OCI-LY7 (cell line): ENCODE measurements at regions not wholly inside any gene's neighbourhood (a gene's known extent, or its start where the extent isn't known, plus 50 kb on each side); places are given as distances from the start of the nearest gene placed in this dataset.

Source experiments
- EZH2phosphoT487 ChIP-seq: fragments of 200-600 bp; sonication (generic); IDR thresholded peaks from 2 replicates; pipeline ENCODE4 v1.6.1; 2018; ENCODE audit warnings: low read depth, borderline replicate concordance, mild to moderate bottlenecking, mixed run types, antibody characterized with exemption, low read length, moderate library complexity, mixed read lengths
- TF ChIP-seq, protein P1 (sequence below): fragments of 200-600 bp; sonication (generic); conservative IDR thresholded peaks from 2 replicates; pipeline ENCODE4 v1.5.1; 2014; ENCODE audit warnings: mild to moderate bottlenecking, antibody characterized with exemption, low read length, moderate library complexity, mixed read lengths

- TF ChIP-seq, protein P1, sequence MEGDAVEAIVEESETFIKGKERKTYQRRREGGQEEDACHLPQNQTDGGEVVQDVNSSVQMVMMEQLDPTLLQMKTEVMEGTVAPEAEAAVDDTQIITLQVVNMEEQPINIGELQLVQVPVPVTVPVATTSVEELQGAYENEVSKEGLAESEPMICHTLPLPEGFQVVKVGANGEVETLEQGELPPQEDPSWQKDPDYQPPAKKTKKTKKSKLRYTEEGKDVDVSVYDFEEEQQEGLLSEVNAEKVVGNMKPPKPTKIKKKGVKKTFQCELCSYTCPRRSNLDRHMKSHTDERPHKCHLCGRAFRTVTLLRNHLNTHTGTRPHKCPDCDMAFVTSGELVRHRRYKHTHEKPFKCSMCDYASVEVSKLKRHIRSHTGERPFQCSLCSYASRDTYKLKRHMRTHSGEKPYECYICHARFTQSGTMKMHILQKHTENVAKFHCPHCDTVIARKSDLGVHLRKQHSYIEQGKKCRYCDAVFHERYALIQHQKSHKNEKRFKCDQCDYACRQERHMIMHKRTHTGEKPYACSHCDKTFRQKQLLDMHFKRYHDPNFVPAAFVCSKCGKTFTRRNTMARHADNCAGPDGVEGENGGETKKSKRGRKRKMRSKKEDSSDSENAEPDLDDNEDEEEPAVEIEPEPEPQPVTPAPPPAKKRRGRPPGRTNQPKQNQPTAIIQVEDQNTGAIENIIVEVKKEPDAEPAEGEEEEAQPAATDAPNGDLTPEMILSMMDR = no peak
- no peak for TF ChIP-seq EZH2phosphoT487
These were observed 381.7 kb upstream of the PCDH20 start for GRCh38 chr13:61797397-61797796.
